ENCODE measurements at regions not wholly inside any gene's neighbourhood (a gene's known extent, or its start where the extent isn't known, plus 50 kb on each side); places are given as distances from the start of the nearest gene placed in this dataset.

DNA sequence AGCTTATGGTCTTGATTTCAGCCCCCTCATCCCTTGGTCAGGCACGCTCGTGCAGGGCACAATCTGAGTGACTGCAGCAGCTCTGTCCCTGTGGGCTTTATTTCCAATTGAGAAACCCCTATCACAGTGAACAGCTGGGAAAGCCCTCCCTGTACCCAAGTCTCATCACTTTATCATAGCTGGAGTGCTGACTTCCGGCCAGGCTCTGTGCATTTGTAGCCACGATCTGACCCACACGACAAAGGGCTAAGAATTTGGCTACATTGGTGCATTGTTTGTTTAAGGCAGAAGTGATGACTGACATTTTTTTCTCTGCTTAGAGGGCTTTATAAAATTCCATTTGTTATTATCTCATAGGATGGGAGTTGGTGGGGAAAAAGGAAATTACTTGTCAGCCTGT lies 184.4 kb downstream of the KCNS3 start:
- DNase-seq (ENCODE audit: low spot score in 2 of 2) = no peak
- intact Hi-C loops (cut with DNase I; ENCODE audit: low total_unique reads) = no loop called here
- H3K4me3 ChIP-seq (ENCODE audit: low read depth, poor library complexity, severe bottlenecking) = no peak overlapping the region
- WGBS, 2 donors = 55 to 67% methylated on average over 5 of the region's 5 CpGs
- no peak for TF ChIP-seq POLR2A (IDR thresholded peaks at IDR 0.05)
- TF ChIP-seq, protein P1, sequence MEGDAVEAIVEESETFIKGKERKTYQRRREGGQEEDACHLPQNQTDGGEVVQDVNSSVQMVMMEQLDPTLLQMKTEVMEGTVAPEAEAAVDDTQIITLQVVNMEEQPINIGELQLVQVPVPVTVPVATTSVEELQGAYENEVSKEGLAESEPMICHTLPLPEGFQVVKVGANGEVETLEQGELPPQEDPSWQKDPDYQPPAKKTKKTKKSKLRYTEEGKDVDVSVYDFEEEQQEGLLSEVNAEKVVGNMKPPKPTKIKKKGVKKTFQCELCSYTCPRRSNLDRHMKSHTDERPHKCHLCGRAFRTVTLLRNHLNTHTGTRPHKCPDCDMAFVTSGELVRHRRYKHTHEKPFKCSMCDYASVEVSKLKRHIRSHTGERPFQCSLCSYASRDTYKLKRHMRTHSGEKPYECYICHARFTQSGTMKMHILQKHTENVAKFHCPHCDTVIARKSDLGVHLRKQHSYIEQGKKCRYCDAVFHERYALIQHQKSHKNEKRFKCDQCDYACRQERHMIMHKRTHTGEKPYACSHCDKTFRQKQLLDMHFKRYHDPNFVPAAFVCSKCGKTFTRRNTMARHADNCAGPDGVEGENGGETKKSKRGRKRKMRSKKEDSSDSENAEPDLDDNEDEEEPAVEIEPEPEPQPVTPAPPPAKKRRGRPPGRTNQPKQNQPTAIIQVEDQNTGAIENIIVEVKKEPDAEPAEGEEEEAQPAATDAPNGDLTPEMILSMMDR (IDR thresholded peaks at IDR 0.05) = no peak

DNA sequence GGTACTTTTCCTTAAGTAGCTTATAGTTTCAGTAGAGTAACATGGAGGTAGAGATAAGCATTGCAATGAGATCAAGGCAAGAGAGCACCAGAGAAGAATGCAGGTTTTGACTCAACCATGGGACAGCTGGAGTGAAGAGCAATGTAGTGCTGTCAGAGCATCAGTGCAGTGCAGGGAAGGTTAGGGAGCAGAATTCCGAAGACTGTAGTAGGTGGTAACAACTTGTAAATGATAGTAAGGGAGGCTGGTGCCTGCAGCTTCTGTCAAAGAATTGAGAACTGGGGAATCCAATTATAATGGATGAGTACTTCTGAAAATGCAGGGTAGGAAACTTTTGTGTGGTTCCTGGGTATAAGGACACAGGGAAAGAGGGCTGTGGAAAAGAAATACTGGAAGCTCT lies 183.2 kb downstream of the KCNS3 start:
- no peak overlapping the region for H3K4me3 ChIP-seq (ENCODE audit: low read depth, poor library complexity, severe bottlenecking)
- no peak for DNase-seq (ENCODE audit: low spot score in 2 of 2)
- no peak for TF ChIP-seq POLR2A (IDR thresholded peaks at IDR 0.05)
- TF ChIP-seq, protein P1 (IDR thresholded peaks at IDR 0.05) = no peak
- WGBS, 2 donors = 81% methylated on average over 1 of the region's 1 CpG
- intact Hi-C loops (cut with DNase I; ENCODE audit: low total_unique reads) = no loop called here

DNA sequence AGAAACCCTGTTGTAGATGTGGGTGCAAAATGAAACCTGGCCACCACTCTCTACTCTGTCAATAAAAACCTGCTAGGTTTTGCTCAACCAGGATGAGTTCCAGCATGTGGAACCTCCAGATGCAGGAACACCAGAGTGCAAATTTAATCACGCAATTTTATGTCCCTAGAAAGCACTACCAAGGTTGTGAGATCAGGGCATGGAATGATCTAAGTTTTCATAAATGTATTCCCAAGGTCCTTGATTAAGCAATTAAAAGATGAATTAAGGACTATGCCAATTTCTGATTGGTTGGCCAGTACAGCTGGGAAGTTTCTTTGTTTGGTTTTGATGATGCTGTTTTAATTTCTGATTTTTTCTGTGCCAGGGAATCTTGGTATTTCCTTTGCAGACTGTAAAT lies 179.2 kb downstream of the KCNS3 start:
- 46 to 67% methylated on average over 1 of the region's 1 CpG for WGBS, 2 donors
- TF ChIP-seq POLR2A (IDR thresholded peaks at IDR 0.05) = no peak
- TF ChIP-seq, protein P1 (IDR thresholded peaks at IDR 0.05) = no peak
- intact Hi-C loops (cut with DNase I; ENCODE audit: low total_unique reads) = no loop called here
- no peak overlapping the region for H3K4me3 ChIP-seq (ENCODE audit: low read depth, poor library complexity, severe bottlenecking)
- no peak for DNase-seq (ENCODE audit: low spot score in 2 of 2)

DNA sequence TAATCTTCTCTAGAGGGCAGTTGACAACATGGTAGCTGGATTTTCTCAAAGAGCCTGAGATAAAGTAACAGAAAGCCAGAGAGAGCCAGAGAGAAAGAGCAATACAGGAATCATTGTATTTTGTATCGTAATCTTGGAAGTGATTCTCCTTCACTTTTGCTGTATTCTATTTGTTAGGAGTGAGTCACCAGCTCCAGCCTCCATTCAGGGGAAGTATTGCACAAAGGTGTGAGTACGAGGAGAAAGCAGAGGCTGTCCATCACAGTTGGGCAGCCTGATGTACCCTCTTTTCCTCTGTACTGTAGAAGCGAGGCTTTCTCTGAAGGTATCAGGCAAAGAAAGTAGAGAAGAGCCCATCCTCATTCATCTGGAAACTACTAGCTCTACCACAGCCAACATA lies 176.8 kb downstream of the KCNS3 start:
- TF ChIP-seq, protein P1 (IDR thresholded peaks at IDR 0.05) = no peak
- no peak for TF ChIP-seq POLR2A (IDR thresholded peaks at IDR 0.05)
- no peak overlapping the region for H3K4me3 ChIP-seq (ENCODE audit: low read depth, poor library complexity, severe bottlenecking)
- intact Hi-C loops (cut with DNase I; ENCODE audit: low total_unique reads) = no loop called here
- WGBS, 2 donors = 78 to 89% methylated on average over 3 of the region's 3 CpGs
- DNase-seq (ENCODE audit: low spot score in 2 of 2) = no peak

DNA sequence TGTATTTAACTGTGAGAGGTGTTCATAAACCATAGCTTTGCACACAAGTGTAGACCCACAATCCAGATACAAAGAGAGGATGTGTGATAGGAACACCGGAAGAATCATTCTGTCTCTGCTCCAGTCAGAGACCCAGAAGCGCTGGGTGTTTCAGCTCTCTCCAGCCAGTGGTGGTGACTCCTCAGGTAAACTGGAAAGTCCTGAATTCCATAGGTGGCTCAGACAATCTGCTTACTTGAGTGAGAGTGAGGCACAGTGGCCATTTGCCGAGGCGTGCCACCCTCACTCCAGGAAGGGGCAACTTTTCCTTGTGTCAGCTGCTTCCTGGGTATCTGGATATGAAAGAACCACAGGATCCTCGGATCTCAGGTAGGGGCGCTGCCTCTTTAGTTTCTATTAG lies 171.5 kb downstream of the KCNS3 start:
- intact Hi-C loops (cut with DNase I; ENCODE audit: low total_unique reads) = no loop called here
- no peak for DNase-seq (ENCODE audit: low spot score in 2 of 2)
- 92 to 94% methylated on average over 6 of the region's 6 CpGs for WGBS, 2 donors
- no peak overlapping the region for H3K4me3 ChIP-seq (ENCODE audit: low read depth, poor library complexity, severe bottlenecking)
- TF ChIP-seq POLR2A (IDR thresholded peaks at IDR 0.05) = no peak

DNA sequence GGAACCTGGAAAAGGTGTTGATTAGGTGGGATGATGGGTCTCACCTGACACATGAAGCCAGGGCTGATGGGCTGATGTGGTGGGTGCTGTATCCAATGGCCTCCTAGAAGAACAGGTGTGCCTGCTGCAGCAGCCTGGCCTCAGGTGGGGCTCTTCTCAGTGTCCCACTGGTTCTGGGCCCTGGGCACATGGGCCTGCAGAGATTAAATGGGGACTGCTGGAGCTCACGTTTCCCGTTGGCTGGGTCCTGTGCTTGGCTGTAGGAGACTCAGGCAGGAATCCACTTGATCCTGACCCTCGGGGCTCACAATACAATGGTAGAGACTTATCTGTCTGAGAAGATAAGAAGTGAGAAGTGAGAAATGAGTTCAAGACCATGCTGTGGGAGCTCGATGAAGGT lies 170.9 kb downstream of the KCNS3 start:
- 82 to 85% methylated on average over 4 of the region's 4 CpGs for WGBS, 2 donors
- no peak for DNase-seq (ENCODE audit: low spot score in 2 of 2)
- intact Hi-C loops (cut with DNase I; ENCODE audit: low total_unique reads) = no loop called here
- H3K4me3 ChIP-seq (ENCODE audit: low read depth, poor library complexity, severe bottlenecking) = no peak overlapping the region
- no peak for TF ChIP-seq POLR2A (IDR thresholded peaks at IDR 0.05)
- TF ChIP-seq, protein P1 (IDR thresholded peaks at IDR 0.05) = no peak
